ENCODE measurements at regions not wholly inside any gene's neighbourhood (a gene's known extent, or its start where the extent isn't known, plus 50 kb on each side); places are given as distances from the start of the nearest gene placed in this dataset.
"Not testable (repeated sequence)": the region's sequence is repeated elsewhere in the genome, so short reads cannot be mapped to it uniquely, and the experiment has no call there.

GRCh38 chr5:86977190-86977589 is 290.5 kb upstream of the RASA1 start:
- no peak for DNase-seq (ENCODE audit: low read depth)

- DNase-seq (ENCODE audit: low read depth) = no peak
These were observed 289.9 kb upstream of the RASA1 start for GRCh38 chr5:86977808-86978207.

- no peak for DNase-seq (ENCODE audit: low read depth)
These were observed 287.8 kb upstream of the RASA1 start for GRCh38 chr5:86979811-86980411.

GRCh38 chr5:86981898-86982297 is 285.8 kb upstream of the RASA1 start:
- DNase-seq (ENCODE audit: low read depth) = no peak

GRCh38 chr5:86983208-86983607 is 284.5 kb upstream of the RASA1 start:
- DNase-seq (ENCODE audit: low read depth) = no peak

- no peak for DNase-seq (ENCODE audit: low read depth)
These were observed 280.8 kb upstream of the RASA1 start for GRCh38 chr5:86986837-86987236.

GRCh38 chr5:86997516-86997915 is 270.2 kb upstream of the RASA1 start:
- DNase-seq (ENCODE audit: low read depth) = no peak

- no peak for DNase-seq (ENCODE audit: low read depth)
These were observed 267.7 kb upstream of the RASA1 start for GRCh38 chr5:86999951-87000350.

- DNase-seq (ENCODE audit: low read depth) = no peak
These were observed 265.2 kb upstream of the RASA1 start for GRCh38 chr5:87002485-87002884.

- no peak for DNase-seq (ENCODE audit: low read depth)
These were observed 263.6 kb upstream of the RASA1 start for GRCh38 chr5:87004101-87004500.

GRCh38 chr5:87007737-87008136 is 259.9 kb upstream of the RASA1 start:
- no peak for DNase-seq (ENCODE audit: low read depth)

- DNase-seq (ENCODE audit: low read depth) = no peak
These were observed 258.7 kb upstream of the RASA1 start for GRCh38 chr5:87008751-87009560.

GRCh38 chr5:87010736-87011135 is 256.9 kb upstream of the RASA1 start:
- no peak for DNase-seq (ENCODE audit: low read depth)

GRCh38 chr5:87015901-87016300 is 251.8 kb upstream of the RASA1 start:
- DNase-seq (ENCODE audit: low read depth) = no peak

GRCh38 chr5:87020099-87020934 is 247.4 kb upstream of the RASA1 start:
- DNase-seq (ENCODE audit: low read depth) = no peak

GRCh38 chr5:87022415-87022814 is 245.3 kb upstream of the RASA1 start:
- no peak for DNase-seq (ENCODE audit: low read depth)

- no peak for DNase-seq (ENCODE audit: low read depth)
These were observed 240.1 kb upstream of the RASA1 start for GRCh38 chr5:87027570-87027969.

- no peak for DNase-seq (ENCODE audit: low read depth)
These were observed 237.7 kb upstream of the RASA1 start for GRCh38 chr5:87029951-87030350.

- DNase-seq (ENCODE audit: low read depth) = no peak
These were observed 237.0 kb upstream of the RASA1 start for GRCh38 chr5:87030699-87031098.

GRCh38 chr5:87034557-87034956 is 233.1 kb upstream of the RASA1 start:
- no peak for DNase-seq (ENCODE audit: low read depth)

- no peak for DNase-seq (ENCODE audit: low read depth)
These were observed 225.1 kb upstream of the RASA1 start for GRCh38 chr5:87042554-87042953.

GRCh38 chr5:87048156-87048555 is 219.5 kb upstream of the RASA1 start:
- DNase-seq (ENCODE audit: low read depth) = no peak

GRCh38 chr5:87049012-87049411 is 218.7 kb upstream of the RASA1 start:
- DNase-seq (ENCODE audit: low read depth) = not testable (repeated sequence)
